GM23248 (cell line): ENCODE measurements at regions not wholly inside any gene's neighbourhood (a gene's known extent, or its start where the extent isn't known, plus 50 kb on each side); places are given as distances from the start of the nearest gene placed in this dataset.
A peak's percentile ranks its signal among the peaks of the same experiment; 100 is the strongest.

ENCODE experiments used
- DNase-seq: peaks from one replicate; pipeline ENCODE4 v3.0.0-alpha.2; 2015
- H2AFZ ChIP-seq: fragments of 200-600 bp; sonication (generic); 2 replicates; pipeline ENCODE4 v1.6.1; 2016; ENCODE audit warnings: antibody characterized with exemption
- H3F3A ChIP-seq: fragments of 200-600 bp; sonication (generic); 2 replicates; pipeline ENCODE4 v1.6.1; 2016; ENCODE audit warnings: mild to moderate bottlenecking, antibody characterized with exemption, mixed run types; ENCODE audit not compliant: insufficient read depth
- H3K27ac ChIP-seq: fragments of 200-600 bp; sonication (generic); 2 replicates; pipeline ENCODE4 v1.5.1; 2016; ENCODE audit warnings: mild to moderate bottlenecking
- H3K27me3 ChIP-seq: fragments of 200-600 bp; sonication (generic); replicated peaks from 2 replicates; pipeline ENCODE4 v1.6.1; 2016; ENCODE audit warnings: mild to moderate bottlenecking; ENCODE audit not compliant: insufficient read depth
- H3K36me3 ChIP-seq: fragments of 200-600 bp; sonication (generic); 2 replicates; pipeline ENCODE4 v1.6.1; 2016; ENCODE audit warnings: low read depth, mild to moderate bottlenecking
- H3K4me1 ChIP-seq: fragments of 200-600 bp; sonication (generic); 2 replicates; pipeline ENCODE4 v1.6.1; 2016; ENCODE audit warnings: mild to moderate bottlenecking; ENCODE audit not compliant: insufficient read depth
- H3K4me2 ChIP-seq: fragments of 200-600 bp; sonication (generic); one replicate; pipeline ENCODE4 v1.6.1; 2016; ENCODE audit warnings: mild to moderate bottlenecking; ENCODE audit not compliant: unreplicated experiment
- H3K4me3 ChIP-seq: fragments of 200-600 bp; sonication (generic); 2 replicates; pipeline ENCODE4 v1.5.1; 2016; ENCODE audit warnings: mild to moderate bottlenecking
- H3K79me2 ChIP-seq: fragments of 200-600 bp; sonication (generic); 2 replicates; pipeline ENCODE4 v1.6.1; 2016; ENCODE audit warnings: mild to moderate bottlenecking; ENCODE audit not compliant: insufficient read depth
- H3K9ac ChIP-seq: fragments of 200-600 bp; sonication (generic); 2 replicates; pipeline ENCODE4 v1.6.1; 2016; ENCODE audit warnings: mild to moderate bottlenecking
- H3K9me2 ChIP-seq: fragments of 200-600 bp; sonication (generic); 2 replicates; pipeline ENCODE4 v1.6.1; 2016; ENCODE audit warnings: mixed run types, mild to moderate bottlenecking, moderate library complexity; ENCODE audit not compliant: insufficient read depth
- H3K9me3 ChIP-seq: fragments of 200-600 bp; sonication (generic); one replicate; pipeline ENCODE4 v1.6.1; 2017; ENCODE audit warnings: low read depth
- H4K20me1 ChIP-seq: fragments of 200-600 bp; sonication (generic); 2 replicates; pipeline ENCODE4 v1.6.0; 2016; ENCODE audit not compliant: insufficient read depth
- EZH2 ChIP-seq: fragments of 200-600 bp; sonication (generic); IDR thresholded peaks from 2 replicates; pipeline ENCODE4 v1.6.1; 2018; ENCODE audit warnings: antibody characterized with exemption, mild to moderate bottlenecking; ENCODE audit not compliant: insufficient read depth, poor library complexity, severe bottlenecking
- EZH2phosphoT487 ChIP-seq: fragments of 200-600 bp; sonication (generic); IDR thresholded peaks from 2 replicates; pipeline ENCODE4 v1.6.1; 2018; ENCODE audit warnings: antibody characterized with exemption, moderate library complexity, mild to moderate bottlenecking, low read depth; ENCODE audit not compliant: insufficient read depth
- WGBS, 2 experiments: methylation state at CpG; one replicate each; pipeline ENCODE4 v1.1.6; 2015 to 2017; ENCODE audit warnings: low lambda C conversion rate in 2 of 2, low coverage in 1 of 2; ENCODE audit errors: missing lambda C conversion rate in 2 of 2; 5-methylcytosine and 5-hydroxymethylcytosine counted together
- in situ Hi-C: fragments of 300-500 bp; cut with MboI; formaldehyde crosslinking; loops from 2 replicates; pipeline ENCODE4 v1.15.0; 2020

GRCh38 chr6:147675281-147675680 lies 166.8 kb downstream of the SAMD5 start:
- no peak overlapping the region for H3K4me2 ChIP-seq
- peak; percentile 2 for DNase-seq
- in situ Hi-C loops = no loop called here
- no peaks in the 10 kb centered on the region for H3K9me2 ChIP-seq
- no peaks in the 10 kb centered on the region for H4K20me1 ChIP-seq
- H3K79me2 ChIP-seq = no peaks in the 10 kb centered on the region
- H2AFZ ChIP-seq = no peak overlapping the region
- no peak overlapping the region for H3K4me3 ChIP-seq
- no peaks in the 10 kb centered on the region for H3K9me3 ChIP-seq
- H3K4me1 ChIP-seq = no peaks in the 10 kb centered on the region
- H3K27ac ChIP-seq = no peak overlapping the region
- TF ChIP-seq EZH2phosphoT487 = no peak
- TF ChIP-seq EZH2 = no peak
- no peaks in the 10 kb centered on the region for H3K36me3 ChIP-seq
- no peaks in the 10 kb centered on the region for H3K27me3 ChIP-seq
- H3K9ac ChIP-seq = no peak overlapping the region
- 29 to 33% methylated on average over 6 of the region's 6 CpGs for WGBS, 2 experiments
- no peaks in the 10 kb centered on the region for H3F3A ChIP-seq

GRCh38 chr6:147676495-147677199 lies 168.2 kb downstream of the SAMD5 start:
- H3K9ac ChIP-seq = no peak overlapping the region
- H3K36me3 ChIP-seq = no peaks in the 10 kb centered on the region
- 11 to 22% methylated on average over 7 of the region's 7 CpGs for WGBS, 2 experiments
- no peaks in the 10 kb centered on the region for H3K9me2 ChIP-seq
- DNase-seq = no peak
- H3K4me3 ChIP-seq = no peak overlapping the region
- in situ Hi-C loops = no loop called here
- no peaks in the 10 kb centered on the region for H3K79me2 ChIP-seq
- H3K27me3 ChIP-seq = no peaks in the 10 kb centered on the region
- no peak for TF ChIP-seq EZH2
- H4K20me1 ChIP-seq = no peaks in the 10 kb centered on the region
- H3K4me2 ChIP-seq = no peak overlapping the region
- no peak overlapping the region for H2AFZ ChIP-seq
- no peaks in the 10 kb centered on the region for H3F3A ChIP-seq
- no peaks in the 10 kb centered on the region for H3K4me1 ChIP-seq
- H3K9me3 ChIP-seq = no peaks in the 10 kb centered on the region
- no peak overlapping the region for H3K27ac ChIP-seq

GRCh38 chr6:147677647-147678046 lies 169.2 kb downstream of the SAMD5 start:
- Histone ChIP-seq H3K79me2 (no peaks in the 10 kb centered on the region), H3K9me2 (no peaks in the 10 kb centered on the region), H3F3A (no peaks in the 10 kb centered on the region), H3K4me3 (no peak overlapping the region), H3K9ac (no peak overlapping the region), H3K27ac (no peak overlapping the region), H3K4me2 (no peak overlapping the region), H2AFZ (no peak overlapping the region), H3K36me3 (no peaks in the 10 kb centered on the region), H3K9me3 (no peaks in the 10 kb centered on the region), H3K27me3 (no peaks in the 10 kb centered on the region), H4K20me1 (no peaks in the 10 kb centered on the region), H3K4me1 (no peaks in the 10 kb centered on the region)
- in situ Hi-C loops = no loop called here
- 27 to 31% methylated on average over 4 of the region's 4 CpGs for WGBS, 2 experiments
- DNase-seq = no peak
- TF ChIP-seq EZH2 = no peak
- TF ChIP-seq EZH2phosphoT487 = no peak

- H3K9ac ChIP-seq = no peak overlapping the region
- H3F3A ChIP-seq = no peaks in the 10 kb centered on the region
- WGBS, 2 experiments = 36 to 50% methylated on average over 1 of the region's 1 CpG
- no peaks in the 10 kb centered on the region for H3K36me3 ChIP-seq
- H3K4me2 ChIP-seq = no peak overlapping the region
- H2AFZ ChIP-seq = no peak overlapping the region
- DNase-seq = no peak
- in situ Hi-C loops = no loop called here
- no peak overlapping the region for H3K27ac ChIP-seq
- H3K4me3 ChIP-seq = no peak overlapping the region
- no peaks in the 10 kb centered on the region for H3K79me2 ChIP-seq
- H3K9me2 ChIP-seq = no peaks in the 10 kb centered on the region
- H4K20me1 ChIP-seq = no peaks in the 10 kb centered on the region
- H3K27me3 ChIP-seq = no peaks in the 10 kb centered on the region
- TF ChIP-seq EZH2phosphoT487 = no peak
- no peak for TF ChIP-seq EZH2
- no peaks in the 10 kb centered on the region for H3K9me3 ChIP-seq
- H3K4me1 ChIP-seq = no peaks in the 10 kb centered on the region
Observed at GRCh38 chr6:147678253-147678652, 169.8 kb downstream of the SAMD5 start.

GRCh38 chr6:147684906-147685305 lies 176.4 kb downstream of the SAMD5 start:
- TF ChIP-seq EZH2 (no peak), EZH2phosphoT487 (no peak)
- H3K4me3 ChIP-seq = no peak overlapping the region
- H3K4me2 ChIP-seq = no peak overlapping the region
- no peak overlapping the region for H2AFZ ChIP-seq
- H3K27ac ChIP-seq = no peak overlapping the region
- DNase-seq = no peak
- H4K20me1 ChIP-seq = no peaks in the 10 kb centered on the region
- no peaks in the 10 kb centered on the region for H3K79me2 ChIP-seq
- no peaks in the 10 kb centered on the region for H3K36me3 ChIP-seq
- H3F3A ChIP-seq = no peaks in the 10 kb centered on the region
- no peaks in the 10 kb centered on the region for H3K27me3 ChIP-seq
- H3K9ac ChIP-seq = no peak overlapping the region
- WGBS, 2 experiments = 88 to 96% methylated on average over 4 of the region's 4 CpGs
- no peaks in the 10 kb centered on the region for H3K9me2 ChIP-seq
- H3K4me1 ChIP-seq = no peaks in the 10 kb centered on the region
- H3K9me3 ChIP-seq = no peaks in the 10 kb centered on the region
- in situ Hi-C loops = no loop called here
